ENCODE measurements at regions not wholly inside any gene's neighbourhood (a gene's known extent, or its start where the extent isn't known, plus 50 kb on each side); places are given as distances from the start of the nearest gene placed in this dataset.

DNA sequence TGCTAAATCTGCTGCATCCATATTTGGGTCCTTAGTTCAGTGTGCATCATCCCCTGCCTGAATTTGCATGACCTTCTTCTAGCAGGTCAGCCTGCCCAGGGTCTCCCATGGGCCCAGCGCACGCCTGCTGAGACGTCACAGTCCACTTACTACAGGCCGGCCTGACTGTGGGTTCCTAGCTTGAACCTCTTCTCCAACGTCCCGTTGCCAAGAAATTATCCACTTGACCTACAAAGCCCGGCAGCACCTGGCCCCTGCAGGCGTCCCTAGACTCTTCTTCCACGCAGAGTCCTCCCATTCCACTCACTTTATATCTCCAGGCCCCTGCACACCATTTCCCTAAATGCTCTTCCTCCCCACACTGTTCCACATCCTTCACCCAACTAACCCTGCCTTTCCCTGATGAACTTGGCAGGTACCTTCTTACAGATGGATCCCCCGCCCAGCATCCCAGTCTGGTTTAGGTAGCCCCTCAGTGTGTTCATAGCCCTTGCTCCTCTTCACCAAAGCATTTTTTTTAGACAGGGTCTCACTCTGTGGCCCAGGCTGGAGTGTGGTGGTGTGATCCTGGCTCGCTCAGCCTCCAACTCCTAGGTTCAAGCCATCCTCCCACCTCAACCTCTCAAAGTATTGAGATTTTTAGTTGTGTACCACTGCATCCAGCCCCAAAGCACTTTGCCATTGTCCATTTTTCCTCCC is 155.0 kb upstream of the SOX1 start:
- DNase-seq = no peak

DNA sequence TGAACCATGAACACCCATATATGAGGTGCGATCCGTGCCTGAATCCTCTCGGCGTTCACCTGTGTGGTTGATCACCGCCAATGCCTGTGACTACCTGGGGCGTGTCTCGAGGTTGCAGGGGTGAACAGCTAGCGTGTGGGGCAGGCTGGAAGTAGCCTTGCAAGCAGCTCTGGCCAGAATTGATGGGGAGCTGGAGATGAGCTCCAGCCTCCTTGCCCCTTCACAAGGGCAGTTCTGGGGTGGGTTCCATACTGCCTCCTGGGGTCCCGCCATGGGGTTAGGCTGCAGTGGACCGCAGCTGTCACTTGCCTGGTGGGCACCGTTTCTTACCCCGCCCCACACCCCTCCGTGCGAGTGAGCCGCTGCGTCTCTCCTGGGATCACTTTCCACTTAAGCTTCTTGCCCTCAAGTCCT is 154.5 kb upstream of the SOX1 start:
- DNase-seq = no peak

DNA sequence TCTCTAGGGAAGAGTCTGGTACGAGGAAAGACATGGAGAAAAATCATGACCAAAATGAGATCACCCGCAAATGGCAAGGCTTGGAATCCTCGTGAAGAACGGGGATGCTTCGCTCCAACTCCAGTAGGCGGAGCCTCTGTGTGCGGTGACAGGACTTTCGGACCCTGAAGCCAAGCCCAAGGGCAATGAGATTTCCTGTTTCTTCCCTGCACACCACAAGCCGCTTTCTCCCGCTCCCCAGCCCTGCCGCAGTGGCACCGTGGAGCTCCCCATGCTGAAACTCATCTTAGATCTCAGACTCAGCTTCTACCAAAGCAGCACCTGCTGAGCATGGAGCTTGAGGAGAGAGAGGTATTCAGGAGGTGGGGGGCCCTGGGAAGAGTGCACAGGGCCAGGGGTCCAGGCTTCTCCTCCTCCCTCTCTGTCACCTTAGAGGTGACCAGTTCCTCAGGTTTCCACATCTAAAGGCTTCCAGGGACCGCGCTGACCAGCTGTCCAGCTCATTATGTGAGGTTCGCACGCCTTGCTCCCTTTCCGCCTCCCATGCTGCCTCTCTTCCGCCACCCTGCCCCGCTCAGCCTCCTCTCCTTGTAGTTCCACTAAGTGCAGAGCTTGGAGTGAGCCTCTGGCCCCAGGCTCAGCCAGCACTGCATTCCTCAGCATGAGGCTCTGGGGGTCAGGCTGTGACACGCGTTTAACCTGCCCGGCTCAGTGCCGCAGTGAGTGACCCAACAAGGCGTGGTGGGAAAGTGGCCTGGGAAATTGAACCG is 153.8 kb upstream of the SOX1 start:
- DNase-seq = no peak

DNA sequence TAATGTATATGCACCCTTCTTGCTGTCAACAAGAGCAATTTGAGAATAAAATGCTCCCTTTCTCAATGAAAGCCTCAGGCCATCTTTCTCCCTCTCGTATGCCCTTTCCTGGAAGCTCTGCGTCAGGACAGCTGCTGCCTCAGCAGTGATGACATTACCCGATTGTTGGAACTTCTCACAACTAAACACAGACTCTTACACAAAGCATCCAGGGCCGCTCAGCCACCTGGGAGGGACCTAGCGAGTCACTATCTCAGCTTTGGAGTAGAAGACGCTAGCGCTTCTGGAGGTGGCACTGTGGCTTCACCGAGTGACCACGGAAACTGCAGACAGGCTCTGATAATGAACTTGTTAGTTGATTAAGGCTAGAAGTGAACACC is 153.2 kb upstream of the SOX1 start:
- DNase-seq = no peak

DNA sequence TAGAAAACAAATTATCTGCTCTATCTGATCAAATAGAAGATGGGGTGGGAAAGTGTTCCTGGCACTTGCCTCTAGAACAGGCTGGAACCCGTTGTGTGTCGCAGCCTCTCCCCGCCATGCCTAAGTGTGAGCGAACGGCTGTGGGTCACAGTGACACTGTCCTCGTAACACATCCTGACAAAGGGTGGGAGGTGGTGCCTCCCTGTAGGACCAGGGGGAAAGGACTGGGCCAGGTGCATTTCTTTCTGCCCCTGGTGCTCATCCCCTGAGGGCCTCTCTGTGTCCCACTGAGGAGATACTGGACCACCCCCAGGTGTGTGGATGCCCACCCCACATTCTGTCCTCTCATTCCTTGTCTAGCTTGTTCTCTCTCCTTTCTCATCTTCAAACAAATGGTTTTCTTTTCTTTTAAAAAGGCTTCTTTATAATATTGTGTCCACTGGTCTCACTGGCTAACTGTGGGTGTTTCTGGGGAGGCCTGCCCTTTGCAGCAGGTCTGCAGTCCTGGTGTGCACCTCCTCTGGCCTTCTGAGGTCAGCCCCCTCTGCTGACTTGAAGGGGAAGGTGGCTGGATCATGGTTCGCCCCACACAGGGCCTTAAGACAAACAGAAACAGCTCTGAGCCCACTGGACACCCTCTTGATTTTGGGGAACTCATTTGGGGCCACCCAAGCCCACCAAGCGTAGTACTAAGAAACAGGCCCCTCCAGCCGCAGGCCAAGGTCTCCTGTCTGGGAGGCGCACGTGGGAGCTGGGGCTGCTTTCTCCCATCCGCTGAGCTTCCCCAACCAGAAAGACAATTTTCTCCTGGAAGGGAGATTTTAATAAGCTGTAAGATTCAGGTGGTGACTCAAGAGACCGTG is 152.5 kb upstream of the SOX1 start:
- no peak for DNase-seq

DNA sequence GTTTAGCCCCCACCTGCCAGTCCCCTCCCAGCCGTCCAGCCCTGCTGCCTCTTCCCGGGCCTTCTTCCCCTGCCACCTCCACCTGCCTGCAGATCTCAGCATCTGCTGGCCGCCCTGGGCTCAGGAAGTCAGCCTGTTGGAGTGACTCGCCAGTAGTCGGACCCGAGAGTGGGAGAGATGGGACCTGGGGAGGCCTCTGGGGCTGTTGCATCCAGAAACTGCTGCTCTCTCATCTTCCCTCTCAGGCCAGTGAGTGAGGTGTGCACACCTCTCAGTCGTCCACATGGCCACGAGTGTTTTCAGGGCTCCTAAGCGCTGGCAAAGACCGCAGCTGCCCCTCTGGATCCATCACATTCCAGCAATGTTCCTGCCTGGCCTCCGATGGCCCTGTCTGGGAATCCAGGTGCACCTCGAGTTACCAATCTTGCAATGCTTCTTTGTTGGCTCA is 151.8 kb upstream of the SOX1 start:
- no peak for DNase-seq

DNA sequence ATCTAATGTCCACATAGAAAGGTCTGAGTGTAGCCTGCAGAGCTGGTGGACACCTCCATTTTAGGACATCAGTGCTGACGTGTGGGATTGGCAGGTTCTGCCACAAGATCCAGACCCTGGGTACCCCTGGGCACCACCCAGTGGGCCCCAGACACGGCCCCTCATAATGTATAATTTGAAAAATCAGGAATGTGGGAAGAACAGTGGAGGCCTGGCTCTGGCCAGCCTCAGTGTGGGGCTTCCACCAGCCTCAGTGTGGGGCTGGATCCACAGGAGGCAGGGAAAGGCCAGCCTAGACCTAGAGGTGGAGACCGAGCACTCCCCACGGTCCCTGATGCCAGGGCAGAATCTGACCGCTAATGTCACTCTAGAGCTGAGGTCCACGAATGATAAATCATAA is 150.7 kb upstream of the SOX1 start:
- DNase-seq = no peak

DNA sequence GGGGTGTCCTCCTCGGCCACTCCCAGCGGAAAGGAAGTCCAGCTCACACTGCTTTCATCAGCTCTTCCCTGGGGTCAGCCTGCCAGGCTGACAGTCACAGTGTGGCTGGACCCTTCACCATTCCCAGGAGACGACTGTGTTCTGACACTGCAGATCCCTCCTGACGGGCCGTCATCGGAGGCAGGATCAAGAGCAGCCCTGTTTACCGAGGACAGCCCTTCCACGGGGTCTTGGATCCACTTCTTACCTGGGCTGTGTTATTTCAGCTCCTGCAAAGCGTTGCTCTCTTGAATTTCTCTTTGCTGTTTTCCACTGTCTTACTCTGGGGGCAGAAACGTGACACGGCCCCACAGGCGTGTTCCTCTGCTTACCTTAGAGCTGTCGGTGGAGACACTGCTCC is 149.9 kb upstream of the SOX1 start:
- no peak for DNase-seq

DNA sequence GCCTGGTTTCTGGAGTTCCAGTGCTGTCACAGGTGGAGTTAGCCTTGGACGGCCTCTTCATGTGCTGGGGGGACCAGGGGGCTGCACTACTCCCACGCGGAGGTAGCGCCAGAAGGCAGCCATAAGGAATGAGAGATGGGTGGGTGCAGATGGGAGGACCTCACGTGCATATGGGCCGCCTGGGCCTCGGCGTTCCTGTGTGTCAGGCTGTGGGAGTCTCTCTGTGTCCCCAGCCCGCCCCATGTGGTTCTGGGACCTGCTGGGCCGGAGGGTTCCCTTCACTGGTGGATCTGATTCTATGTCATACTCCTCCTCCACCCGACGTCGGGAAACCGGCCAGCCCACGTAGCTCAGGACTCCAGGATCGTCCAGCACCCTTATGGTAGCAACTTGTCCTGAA is 149.0 kb upstream of the SOX1 start:
- DNase-seq = no peak

DNA sequence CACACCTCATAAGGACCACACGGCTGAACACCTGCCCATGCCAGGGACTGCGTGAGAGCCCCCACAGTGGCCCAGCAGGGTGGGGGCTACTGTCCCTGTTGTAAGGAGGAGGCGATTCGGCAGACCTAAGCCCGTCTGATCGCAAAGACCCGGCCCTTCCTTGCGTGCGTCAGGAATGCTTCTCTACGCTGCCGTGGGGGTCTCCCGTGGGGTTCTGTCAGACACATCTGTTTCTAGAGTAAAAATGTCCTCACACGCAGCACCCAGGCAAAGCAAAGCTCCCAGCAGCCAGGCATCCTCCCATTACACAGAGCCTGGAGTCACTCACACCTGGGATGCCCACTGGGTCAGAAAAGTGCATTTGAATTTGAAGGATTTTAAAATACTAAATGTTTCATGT is 147.7 kb upstream of the SOX1 start:
- DNase-seq = no peak

DNA sequence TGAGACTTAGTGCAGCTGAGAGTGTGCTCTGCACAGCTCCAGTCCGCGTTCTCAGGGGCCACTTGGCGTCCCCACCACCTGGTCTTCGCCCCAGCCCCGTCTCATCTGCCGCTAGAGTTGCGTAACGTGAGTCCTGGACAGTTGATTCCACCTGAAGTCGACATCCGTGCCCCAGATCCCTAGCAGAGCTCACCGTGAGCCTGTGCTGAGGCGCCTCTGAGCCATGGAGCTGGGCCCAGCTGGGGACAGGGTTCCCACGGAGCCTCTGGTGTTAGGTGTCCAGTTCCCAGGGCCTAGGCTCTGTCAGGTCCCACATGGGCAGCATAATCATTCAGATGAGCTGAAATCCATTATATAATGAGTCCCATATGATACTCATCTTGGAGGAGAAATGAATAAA is 147.1 kb upstream of the SOX1 start:
- no peak for DNase-seq

DNA sequence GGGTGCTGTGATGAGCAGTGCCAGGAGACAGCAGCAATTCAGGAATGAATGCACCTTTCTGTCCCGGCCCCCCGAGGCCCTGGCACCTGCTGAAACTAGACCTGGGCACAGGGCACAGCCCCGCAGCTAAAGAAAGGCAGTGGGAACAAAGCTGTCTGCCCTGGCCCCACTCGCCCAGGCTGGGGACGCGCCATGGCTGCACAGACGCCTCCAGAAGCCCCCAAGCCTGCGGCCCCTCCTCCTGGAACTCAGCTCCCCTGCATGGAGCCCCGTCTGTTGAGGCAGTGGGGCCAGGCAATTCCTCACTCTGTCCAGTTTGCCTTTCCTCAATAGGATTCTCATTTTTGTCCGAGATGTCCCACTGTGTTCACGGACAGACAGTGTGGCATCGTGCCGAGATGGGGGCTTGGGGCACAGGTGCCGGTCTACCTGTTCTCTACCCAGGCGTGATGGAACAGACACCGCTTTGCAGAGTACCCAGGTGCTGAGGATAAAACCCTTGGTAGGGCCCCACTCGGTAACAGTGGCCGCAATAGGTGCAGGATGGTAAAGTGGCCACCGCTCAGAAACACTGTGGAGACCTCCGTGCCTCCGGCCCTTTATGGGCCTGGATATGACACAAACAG is 146.5 kb upstream of the SOX1 start:
- DNase-seq = no peak

DNA sequence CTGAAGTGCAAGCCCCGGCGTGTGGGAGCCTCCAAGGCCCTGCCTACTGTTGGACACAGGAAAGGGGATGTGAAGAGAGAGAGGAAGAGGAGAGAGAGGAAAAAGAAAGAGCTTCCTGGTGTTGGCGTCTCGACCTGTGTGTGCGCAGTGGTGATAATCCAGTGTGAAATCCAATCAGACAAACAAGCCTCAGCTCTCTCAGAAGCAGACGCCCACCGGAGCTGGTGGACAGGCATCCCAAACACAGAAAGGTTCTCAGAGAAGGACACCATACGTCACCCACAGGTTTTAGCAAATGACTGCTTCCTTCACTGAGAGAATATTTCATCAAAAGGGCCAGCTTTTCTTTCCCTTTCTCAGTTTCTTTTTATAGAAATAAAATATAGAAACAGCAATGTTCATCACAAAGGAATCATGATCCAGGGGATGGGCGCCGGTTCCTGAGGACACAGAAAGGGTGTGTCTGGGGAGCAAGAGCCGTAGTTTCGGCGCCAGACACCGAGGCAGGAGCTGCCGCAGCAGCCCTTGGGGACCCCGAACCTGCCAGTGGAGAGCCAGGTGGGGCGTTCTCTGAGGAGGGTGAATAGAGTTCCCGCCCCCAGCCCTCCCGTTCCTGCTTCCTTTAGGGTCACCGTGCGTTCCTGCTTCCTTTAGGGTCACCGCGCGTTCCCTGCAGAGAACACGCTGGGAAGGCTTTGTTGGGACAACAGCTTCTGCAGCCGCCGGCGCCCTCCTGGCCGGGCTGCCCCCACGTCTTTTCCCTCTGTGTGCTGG is 145.8 kb upstream of the SOX1 start:
- DNase-seq = no peak

DNA sequence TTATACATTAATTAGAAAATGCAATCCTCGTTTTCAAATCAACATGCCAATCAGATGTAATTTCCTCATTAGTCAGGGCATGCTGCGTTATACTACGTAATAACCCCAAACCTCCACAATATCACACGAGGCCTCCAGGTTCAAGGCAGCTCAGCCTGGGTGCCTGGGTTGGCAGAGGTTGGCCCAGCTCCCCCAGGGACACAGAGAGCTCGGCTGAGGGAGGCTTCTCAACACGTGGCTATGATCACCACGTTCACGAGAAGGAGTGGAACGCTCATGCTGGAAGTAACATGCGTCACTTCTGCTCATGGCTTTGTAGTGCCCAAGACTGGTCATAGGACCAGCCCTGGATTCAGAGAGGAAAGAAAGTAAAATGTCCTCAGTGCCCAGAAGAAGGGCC is 144.9 kb upstream of the SOX1 start:
- DNase-seq = no peak

DNA sequence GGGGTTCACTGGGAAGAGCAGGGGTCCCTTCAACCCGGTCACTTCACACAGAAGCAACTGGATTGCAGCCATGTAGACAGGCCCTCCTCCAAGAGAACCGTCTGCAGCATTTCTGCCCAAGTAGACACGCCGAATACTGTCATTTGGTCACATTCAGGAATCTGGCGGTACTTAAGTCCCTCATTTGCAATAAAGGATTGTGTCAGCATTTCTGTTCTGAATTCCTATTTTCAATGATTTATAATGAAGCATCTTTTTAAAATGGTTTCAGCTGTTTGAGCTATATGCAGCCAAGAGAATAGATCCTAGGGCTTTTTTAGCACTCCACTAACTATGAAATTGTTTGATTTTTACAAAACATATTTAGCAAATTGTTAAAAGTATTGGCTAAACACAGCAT is 143.5 kb upstream of the SOX1 start:
- no peak for DNase-seq

DNA sequence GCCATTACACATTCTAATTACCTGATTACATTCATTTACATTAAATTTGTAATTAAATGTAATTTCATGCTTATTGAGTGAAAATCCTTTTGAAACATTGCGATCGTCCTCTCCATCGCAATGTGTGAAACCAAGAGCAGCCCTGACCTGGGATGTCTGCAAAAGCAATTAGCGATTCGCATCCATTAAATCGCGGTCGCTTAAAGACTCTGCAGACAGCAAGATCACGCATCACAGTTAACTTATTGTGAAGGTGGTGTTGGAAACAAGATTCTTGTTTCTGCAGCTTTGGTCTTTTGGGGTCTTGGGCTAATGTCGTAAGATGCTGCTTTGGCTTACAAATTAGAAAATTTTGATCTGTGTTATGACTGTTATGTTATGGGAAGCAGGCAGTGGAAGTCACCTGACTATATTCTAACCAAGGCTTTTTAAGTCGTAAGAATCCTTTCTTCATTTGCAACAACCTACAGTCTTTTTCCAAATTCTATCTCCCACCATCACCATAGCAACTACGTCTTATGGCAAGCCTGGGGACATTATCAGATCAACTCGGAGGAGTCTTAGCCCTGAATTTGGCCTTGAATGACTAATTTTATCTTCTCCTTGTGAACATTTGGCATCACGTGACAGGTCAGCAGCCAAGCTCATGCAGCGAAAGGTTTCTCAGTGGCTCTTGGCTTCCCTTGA is 142.8 kb upstream of the SOX1 start:
- no peak for DNase-seq

DNA sequence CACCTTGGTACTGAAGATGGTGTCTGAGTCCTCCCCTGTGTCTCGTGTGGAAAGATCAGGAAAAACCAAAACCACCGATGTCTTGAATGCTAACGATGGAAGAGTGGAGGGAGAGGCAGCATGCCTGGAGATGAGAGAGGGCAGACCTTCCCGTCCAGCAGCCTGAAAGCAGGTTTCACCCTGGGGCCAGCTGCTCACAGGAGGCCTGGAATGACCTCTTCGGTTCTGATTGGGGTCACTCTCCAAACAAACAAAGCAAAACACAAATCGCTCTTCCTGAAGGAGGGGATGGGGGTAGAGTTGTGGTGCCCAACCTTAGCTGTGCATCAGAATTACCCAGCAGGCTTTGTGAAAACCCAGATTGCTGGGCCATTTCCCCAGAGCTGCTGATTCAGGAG is 142.3 kb upstream of the SOX1 start:
- no peak for DNase-seq

DNA sequence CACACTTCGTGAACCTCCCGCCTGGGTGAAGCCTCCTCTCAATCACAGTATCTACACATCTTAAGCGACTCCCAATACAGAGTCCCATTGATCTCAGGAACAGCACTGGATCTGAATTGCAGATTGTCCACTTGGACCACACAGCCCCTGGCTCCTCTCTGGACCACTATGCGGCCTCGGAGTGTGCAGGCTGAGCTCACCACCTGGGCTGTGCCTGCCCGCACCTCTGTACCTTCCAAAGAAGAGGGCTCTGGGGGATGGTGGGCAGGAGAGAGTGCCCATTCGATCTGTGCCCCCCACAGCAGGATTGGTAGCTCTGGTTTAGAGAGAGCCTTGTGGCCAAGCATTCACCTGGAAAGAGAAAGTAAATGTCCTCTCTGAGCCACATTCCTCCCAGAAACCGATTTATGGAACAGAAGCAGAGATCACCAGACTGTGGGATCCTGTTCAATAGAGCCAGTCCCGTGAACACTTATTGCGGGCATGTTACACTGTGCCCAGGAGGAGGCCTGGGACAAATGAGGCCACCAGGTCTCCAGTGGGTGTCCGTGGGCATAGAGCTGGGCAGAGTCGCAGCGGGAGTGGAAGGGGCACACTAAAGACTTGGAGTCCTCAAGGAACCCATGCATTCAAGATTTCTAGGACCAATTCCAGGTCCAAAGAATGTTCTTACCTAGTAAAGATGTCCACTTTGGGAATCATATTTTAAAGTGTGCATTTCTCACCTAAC is 141.6 kb upstream of the SOX1 start:
- no peak for DNase-seq

DNA sequence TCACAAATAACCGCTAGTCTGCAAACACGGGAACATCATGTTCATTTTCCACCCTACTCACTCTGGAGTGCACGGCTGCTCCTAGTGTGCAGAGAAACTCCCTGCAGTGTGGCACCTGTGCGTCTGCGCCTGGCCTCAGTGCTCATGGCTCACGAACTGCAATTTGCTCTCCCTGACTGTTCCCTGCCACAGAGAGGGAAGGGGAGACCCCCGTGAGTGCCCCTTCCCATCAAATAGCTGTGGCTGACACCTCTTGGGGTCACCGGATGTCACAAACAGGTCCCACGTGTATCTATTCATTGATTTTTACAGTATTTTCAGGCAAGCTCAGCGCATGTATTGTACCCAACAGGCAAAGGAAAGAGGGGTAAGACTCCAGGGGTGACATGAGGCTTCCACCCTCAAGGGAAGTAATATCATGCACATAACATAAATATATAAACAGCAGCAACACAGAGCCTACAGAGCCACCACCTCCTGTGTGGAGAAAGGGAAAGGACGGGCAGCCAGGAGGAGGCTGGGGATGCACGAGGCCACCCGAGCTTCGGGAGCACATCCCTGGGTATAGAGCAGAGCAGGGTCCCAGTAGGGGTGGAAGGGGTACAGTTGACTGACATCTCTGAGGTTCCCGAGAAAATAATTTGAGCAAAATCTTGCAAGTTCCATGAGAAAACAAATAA is 140.3 kb upstream of the SOX1 start:
- no peak for DNase-seq

DNA sequence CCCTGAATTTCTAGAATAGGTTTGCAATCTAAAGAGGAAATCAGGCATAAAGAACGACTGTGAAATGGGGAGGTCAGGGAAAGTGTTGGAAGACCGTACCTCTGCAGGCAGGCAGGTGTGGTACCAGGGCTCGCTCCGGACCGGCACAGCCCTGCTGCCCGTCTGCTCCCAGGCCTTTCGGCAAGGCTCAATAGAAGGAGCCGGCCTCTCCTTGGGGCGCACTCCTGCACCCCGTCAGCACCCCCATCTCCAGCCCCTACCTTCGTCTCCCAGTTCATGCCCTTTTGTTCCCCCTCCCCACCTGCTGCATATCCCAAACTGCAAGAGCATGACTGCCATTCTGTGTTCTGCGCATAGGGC is 139.8 kb upstream of the SOX1 start:
- DNase-seq = no peak
